ENCODE measurements at regions not wholly inside any gene's neighbourhood (a gene's known extent, or its start where the extent isn't known, plus 50 kb on each side); places are given as distances from the start of the nearest gene placed in this dataset.

- Histone ChIP-seq H3K79me2 (no peaks in the 10 kb centered on the region), H2AFZ (no peak overlapping the region), H3K9me3 (ENCODE audit: control insufficient read depth, low read length) (no peaks in the 10 kb centered on the region), H3K4me3 (ENCODE audit: low read depth, low read length) (no peak overlapping the region), H3K36me3 (ENCODE audit: control insufficient read depth, insufficient read depth, low read length) (no peaks in the 10 kb centered on the region), H3K4me1 (peaks cover 4% of the 10 kb centered on the region), H3K27me3 (ENCODE audit: control insufficient read depth, insufficient read depth, low read length) (no peaks in the 10 kb centered on the region), H3K9ac (no peak overlapping the region), H3K4me2 (ENCODE audit: low read length) (no peak overlapping the region), H3K27ac (no peak overlapping the region)
- no peak for TF ChIP-seq CTCF (IDR thresholded peaks at IDR 0.05)
Measured at GRCh38 chr2:24439971-24440340, 51.1 kb upstream of the NCOA1 start.

- Histone ChIP-seq H3K4me1 (peaks cover 4% of the 10 kb centered on the region), H3K27me3 (ENCODE audit: control insufficient read depth, insufficient read depth, low read length) (no peaks in the 10 kb centered on the region), H3K4me2 (ENCODE audit: low read length) (no peak overlapping the region), H3K9me3 (ENCODE audit: control insufficient read depth, low read length) (no peaks in the 10 kb centered on the region), H2AFZ (no peak overlapping the region), H3K27ac (no peak overlapping the region), H3K36me3 (ENCODE audit: control insufficient read depth, insufficient read depth, low read length) (no peaks in the 10 kb centered on the region), H3K79me2 (no peaks in the 10 kb centered on the region), H3K4me3 (ENCODE audit: low read depth, low read length) (no peak overlapping the region), H3K9ac (no peak overlapping the region)
- no peak for TF ChIP-seq CTCF (IDR thresholded peaks at IDR 0.05)
Measured at GRCh38 chr2:24439280-24439970, 51.6 kb upstream of the NCOA1 start.

- no peak overlapping the region for H3K4me2 ChIP-seq (ENCODE audit: low read length)
Measured at GRCh38 chr2:24438106-24438505, 52.9 kb upstream of the NCOA1 start.

GRCh38 chr2:24435391-24436316 is 55.4 kb upstream of the NCOA1 start:
- no peak overlapping the region for H3K4me2 ChIP-seq (ENCODE audit: low read length)
- H3K4me3 ChIP-seq (ENCODE audit: low read depth, low read length) = no peak overlapping the region
- peak overlapping the region; percentile 47 for H2AFZ ChIP-seq
- H3K36me3 ChIP-seq (ENCODE audit: control insufficient read depth, insufficient read depth, low read length) = no peaks in the 10 kb centered on the region
- H3K79me2 ChIP-seq = no peaks in the 10 kb centered on the region
- peaks cover 4% of the 10 kb centered on the region for H3K4me1 ChIP-seq
- no peaks in the 10 kb centered on the region for H3K27me3 ChIP-seq (ENCODE audit: control insufficient read depth, insufficient read depth, low read length)
- H3K27ac ChIP-seq = peak overlapping the region; percentile 5
- H3K9ac ChIP-seq = no peak overlapping the region
- no peak for TF ChIP-seq CTCF (IDR thresholded peaks at IDR 0.05)
- H3K9me3 ChIP-seq (ENCODE audit: control insufficient read depth, low read length) = no peaks in the 10 kb centered on the region

More at GRCh38 chr2:24438106-24438505, 52.9 kb upstream of the NCOA1 start:
- Histone ChIP-seq H3K27me3 (ENCODE audit: control insufficient read depth, insufficient read depth, low read length) (no peaks in the 10 kb centered on the region), H3K4me3 (ENCODE audit: low read depth, low read length) (no peak overlapping the region), H3K9me3 (ENCODE audit: control insufficient read depth, low read length) (no peaks in the 10 kb centered on the region), H3K79me2 (no peaks in the 10 kb centered on the region), H2AFZ (no peak overlapping the region), H3K27ac (no peak overlapping the region), H3K36me3 (ENCODE audit: control insufficient read depth, insufficient read depth, low read length) (no peaks in the 10 kb centered on the region), H3K4me1 (peaks cover 4% of the 10 kb centered on the region), H3K9ac (no peak overlapping the region)
- no peak for TF ChIP-seq CTCF (IDR thresholded peaks at IDR 0.05)
